ENCODE measurements at regions not wholly inside any gene's neighbourhood (a gene's known extent, or its start where the extent isn't known, plus 50 kb on each side); places are given as distances from the start of the nearest gene placed in this dataset.

DNA sequence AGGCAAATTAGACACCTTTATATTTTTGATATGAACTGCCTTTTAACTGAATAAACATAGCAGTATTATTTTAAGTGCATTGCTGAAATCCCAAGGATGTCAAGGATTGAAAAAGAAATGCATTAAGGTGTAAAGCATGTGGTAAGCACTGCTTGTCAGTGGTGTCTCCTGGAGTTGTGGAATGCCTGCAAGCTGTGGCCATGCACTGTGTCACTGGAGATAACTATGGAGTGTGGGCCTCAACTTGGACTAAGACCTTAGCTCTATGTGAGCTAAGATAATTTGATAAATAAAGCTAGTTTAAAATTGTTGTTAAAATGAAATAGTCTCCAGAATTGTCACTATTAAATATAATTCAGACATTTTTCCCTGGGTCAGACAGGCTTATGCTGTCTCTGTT lies 156.6 kb upstream of the OPRM1 start:
- TF ChIP-seq ZNF70 (CRISPR knock-in tag; IDR thresholded peaks at IDR 0.05) (no peak), RARB (CRISPR knock-in tag; IDR thresholded peaks at IDR 0.05) (no peak)
- TF ChIP-seq, protein P1, sequence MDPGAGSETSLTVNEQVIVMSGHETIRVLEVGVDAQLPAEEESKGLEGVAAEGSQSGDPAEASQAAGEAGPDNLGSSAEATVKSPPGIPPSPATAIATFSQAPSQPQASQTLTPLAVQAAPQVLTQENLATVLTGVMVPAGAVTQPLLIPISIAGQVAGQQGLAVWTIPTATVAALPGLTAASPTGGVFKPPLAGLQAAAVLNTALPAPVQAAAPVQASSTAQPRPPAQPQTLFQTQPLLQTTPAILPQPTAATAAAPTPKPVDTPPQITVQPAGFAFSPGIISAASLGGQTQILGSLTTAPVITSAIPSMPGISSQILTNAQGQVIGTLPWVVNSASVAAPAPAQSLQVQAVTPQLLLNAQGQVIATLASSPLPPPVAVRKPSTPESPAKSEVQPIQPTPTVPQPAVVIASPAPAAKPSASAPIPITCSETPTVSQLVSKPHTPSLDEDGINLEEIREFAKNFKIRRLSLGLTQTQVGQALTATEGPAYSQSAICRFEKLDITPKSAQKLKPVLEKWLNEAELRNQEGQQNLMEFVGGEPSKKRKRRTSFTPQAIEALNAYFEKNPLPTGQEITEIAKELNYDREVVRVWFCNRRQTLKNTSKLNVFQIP (CRISPR knock-in tag; IDR thresholded peaks at IDR 0.05; ENCODE audit: borderline replicate concordance, low read depth) = no peak
- TF ChIP-seq, protein P2, sequence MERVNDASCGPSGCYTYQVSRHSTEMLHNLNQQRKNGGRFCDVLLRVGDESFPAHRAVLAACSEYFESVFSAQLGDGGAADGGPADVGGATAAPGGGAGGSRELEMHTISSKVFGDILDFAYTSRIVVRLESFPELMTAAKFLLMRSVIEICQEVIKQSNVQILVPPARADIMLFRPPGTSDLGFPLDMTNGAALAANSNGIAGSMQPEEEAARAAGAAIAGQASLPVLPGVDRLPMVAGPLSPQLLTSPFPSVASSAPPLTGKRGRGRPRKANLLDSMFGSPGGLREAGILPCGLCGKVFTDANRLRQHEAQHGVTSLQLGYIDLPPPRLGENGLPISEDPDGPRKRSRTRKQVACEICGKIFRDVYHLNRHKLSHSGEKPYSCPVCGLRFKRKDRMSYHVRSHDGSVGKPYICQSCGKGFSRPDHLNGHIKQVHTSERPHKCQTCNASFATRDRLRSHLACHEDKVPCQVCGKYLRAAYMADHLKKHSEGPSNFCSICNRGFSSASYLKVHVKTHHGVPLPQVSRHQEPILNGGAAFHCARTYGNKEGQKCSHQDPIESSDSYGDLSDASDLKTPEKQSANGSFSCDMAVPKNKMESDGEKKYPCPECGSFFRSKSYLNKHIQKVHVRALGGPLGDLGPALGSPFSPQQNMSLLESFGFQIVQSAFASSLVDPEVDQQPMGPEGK (CRISPR knock-in tag; IDR thresholded peaks at IDR 0.05; ENCODE audit: borderline replicate concordance) = no peak
